H1 (cell line): ENCODE measurements at regions not wholly inside any gene's neighbourhood (a gene's known extent, or its start where the extent isn't known, plus 50 kb on each side); places are given as distances from the start of the nearest gene placed in this dataset.

Experiments
- CTCF ChIA-PET: fragments of 300-600 bp; sonication (Branson Sonifier 250); formaldehyde crosslinking; loops from one replicate; lab custom pipeline; 2021; ENCODE audit not compliant: partially characterized antibody; lab: Charles Lee
- POLR2A ChIA-PET: fragments of 300-600 bp; sonication (Branson Sonifier 250); formaldehyde crosslinking; loops from one replicate; lab custom pipeline; 2021; ENCODE audit warnings: inconsistent platforms; ENCODE audit not compliant: partially characterized antibody; lab: Charles Lee
- DNase-seq, 2 experiments: peaks; one replicate each; pipeline versions ENCODE4 v3.0.0 to v3.0.0-alpha.2; 2010 to 2022; ENCODE audit warnings: low spot score in 2 of 2, low read depth in 1 of 2, mixed read lengths in 1 of 2
- FAIRE-seq: peaks from 2 replicates; lab custom pipeline; 2011; peaks lifted over from hg19 to GRCh38; lab: Jason Lieb, UNC
- H2AFZ ChIP-seq: 2 replicates; pipeline ENCODE4 v1.8.1; 2012; ENCODE audit warnings: low read length, inconsistent platforms
- H2AK5ac ChIP-seq: 2 replicates; pipeline ENCODE4 v1.6.1; 2013; ENCODE audit warnings: low read depth, low read length
- H2BK120ac ChIP-seq: replicated peaks from 2 replicates; pipeline ENCODE3; 2013; ENCODE audit warnings: low read depth, low read length, inconsistent platforms
- H2BK12ac ChIP-seq: 2 replicates; pipeline ENCODE4 v1.6.1; 2013; ENCODE audit warnings: low read depth, low read length
- H2BK15ac ChIP-seq: 2 replicates; pipeline ENCODE4 v1.6.1; 2013; ENCODE audit warnings: low read length
- H2BK20ac ChIP-seq: 2 replicates; pipeline ENCODE4 v1.6.1; 2013; ENCODE audit warnings: low read length
- H2BK5ac ChIP-seq: 2 replicates; pipeline ENCODE4 v1.6.1; 2013; ENCODE audit warnings: low read depth, low read length
- H3K14ac ChIP-seq: 2 replicates; pipeline ENCODE4 v1.6.1; 2013; ENCODE audit warnings: inconsistent platforms; ENCODE audit not compliant: insufficient read length
- H3K18ac ChIP-seq: 2 replicates; pipeline ENCODE4 v1.6.1; 2013; ENCODE audit warnings: low read length; ENCODE audit errors: extremely low read depth
- H3K23ac ChIP-seq: 2 replicates; pipeline ENCODE4 v1.6.1; 2013; ENCODE audit warnings: inconsistent platforms; ENCODE audit not compliant: insufficient read length
- H3K23me2 ChIP-seq: 2 replicates; pipeline ENCODE4 v1.6.1; 2013; ENCODE audit warnings: low read depth, low read length
- H3K27ac ChIP-seq: 2 replicates; pipeline ENCODE4 v1.6.1; 2011; ENCODE audit warnings: low read depth, low read length, inconsistent platforms
- H3K27me3 ChIP-seq, 4 experiments: replicated peaks in 1 of 4; 1 replicate in 1 of 4; 2 replicates in 3 of 4; pipeline versions ENCODE4 v1.6.1 to v1.8.1; 2011 to 2013; ENCODE audit warnings: low read length in 3 of 4, mild to moderate bottlenecking in 3 of 4, inconsistent platforms in 2 of 4, mixed read lengths in 2 of 4, moderate library complexity in 1 of 4; ENCODE audit not compliant: control insufficient read depth in 3 of 4, insufficient read depth in 3 of 4; ENCODE audit errors: extremely low read depth in 1 of 4
- H3K36me3 ChIP-seq, 4 experiments: 2 replicates each; pipeline versions ENCODE4 v1.6.1 to v1.8.1; 2011 to 2013; ENCODE audit warnings: mild to moderate bottlenecking in 4 of 4, low read length in 3 of 4, moderate library complexity in 2 of 4, control low read depth in 1 of 4, inconsistent platforms in 1 of 4; ENCODE audit not compliant: insufficient read depth in 4 of 4, control insufficient read depth in 2 of 4
- H3K4ac ChIP-seq: replicated peaks from 2 replicates; pipeline ENCODE3; 2013; ENCODE audit warnings: low read length, low read depth, mixed read lengths, inconsistent platforms; ENCODE audit not compliant: insufficient read length
- H3K4me1 ChIP-seq, 4 experiments: replicated peaks in 1 of 4; 1 replicate in 1 of 4; 2 replicates in 3 of 4; pipeline versions ENCODE4 v1.6.1 to v1.8.1; 2011 to 2013; ENCODE audit warnings: low read length in 3 of 4, inconsistent platforms in 2 of 4, mixed read lengths in 1 of 4; ENCODE audit not compliant: insufficient read depth in 4 of 4, control insufficient read depth in 3 of 4
- H3K4me2 ChIP-seq, 2 experiments: 2 replicates each; pipeline versions ENCODE4 v1.6.1 to v1.8.1; 2011 to 2013; ENCODE audit warnings: low read depth in 2 of 2, low read length in 2 of 2, control low read depth in 1 of 2, inconsistent platforms in 1 of 2, mild to moderate bottlenecking in 1 of 2; ENCODE audit not compliant: insufficient read depth in 1 of 2
- H3K4me3 ChIP-seq, 4 experiments: fragments of 200-600, 300-600 bp in 1 of 4; sonication (generic), shearing (Covaris generic), sonication (Bioruptor Twin) in 1 of 4; 2 replicates each; pipeline versions ENCODE4 v1.5.1 to v1.8.1; 2011 to 2016; ENCODE audit warnings: low read length in 4 of 4, low read depth in 3 of 4, control low read depth in 2 of 4, inconsistent platforms in 2 of 4, mild to moderate bottlenecking in 2 of 4, mixed read lengths in 1 of 4, moderate library complexity in 1 of 4; ENCODE audit not compliant: insufficient read depth in 2 of 4; ENCODE audit errors: extremely low read depth in 1 of 4
- H3K56ac ChIP-seq: replicated peaks from 2 replicates; pipeline ENCODE3; 2013; ENCODE audit warnings: low read depth, mild to moderate bottlenecking, mixed read lengths, low read length, inconsistent platforms; ENCODE audit not compliant: insufficient read length
- H3K79me1 ChIP-seq: 2 replicates; pipeline ENCODE4 v1.6.1; 2013; ENCODE audit warnings: low read depth, low read length, control low read depth
- H3K79me2 ChIP-seq, 2 experiments: 2 replicates each; pipeline versions ENCODE4 v1.6.1 to v1.8.1; 2012 to 2013; ENCODE audit warnings: low read length in 2 of 2, mild to moderate bottlenecking in 2 of 2, inconsistent platforms in 1 of 2; ENCODE audit not compliant: insufficient read depth in 2 of 2, control insufficient read depth in 1 of 2
- H3K9ac ChIP-seq, 4 experiments: replicated peaks in 1 of 4; 1 replicate in 1 of 4; 2 replicates in 3 of 4; pipeline versions ENCODE4 v1.6.1 to v1.8.1; 2011 to 2013; ENCODE audit warnings: low read depth in 3 of 4, low read length in 3 of 4, control low read depth in 2 of 4, mild to moderate bottlenecking in 2 of 4, moderate library complexity in 2 of 4, inconsistent platforms in 1 of 4; ENCODE audit errors: extremely low read depth in 1 of 4
- H3K9me3 ChIP-seq, 2 experiments: 2 replicates each; pipeline versions ENCODE4 v1.6.1 to v1.8.1; 2012 to 2013; ENCODE audit warnings: mild to moderate bottlenecking in 2 of 2, moderate library complexity in 2 of 2, control low read depth in 1 of 2, inconsistent platforms in 1 of 2, low read depth in 1 of 2, low read length in 1 of 2, mixed read lengths in 1 of 2; ENCODE audit not compliant: insufficient read depth in 2 of 2
- H4K20me1 ChIP-seq, 2 experiments: replicated peaks in 1 of 2; 2 replicates each; pipeline versions ENCODE3 to v1.8.1; 2011 to 2013; ENCODE audit warnings: inconsistent platforms in 2 of 2, low read length in 2 of 2, mild to moderate bottlenecking in 1 of 2; ENCODE audit not compliant: insufficient read depth in 2 of 2, control insufficient read depth in 1 of 2
- H4K5ac ChIP-seq: 2 replicates; pipeline ENCODE4 v1.6.1; 2013; ENCODE audit warnings: low read length, low read depth, mixed read lengths, inconsistent platforms; ENCODE audit not compliant: insufficient read length
- H4K8ac ChIP-seq: 2 replicates; pipeline ENCODE4 v1.8.0; 2013; ENCODE audit warnings: mild to moderate bottlenecking, moderate library complexity, low read length, inconsistent platforms; ENCODE audit not compliant: insufficient read depth; ENCODE audit errors: extremely low read depth
- H4K91ac ChIP-seq: replicated peaks from 2 replicates; pipeline ENCODE3; 2013; ENCODE audit warnings: low read length, mixed read lengths, inconsistent platforms; ENCODE audit not compliant: insufficient read length
- CTCF ChIP-seq, 3 experiments: IDR thresholded peaks; 1 replicate in 2 of 3; 2 replicates in 1 of 3; pipeline versions ENCODE4 v1.5.1 to v1.6.1; 2011; ENCODE audit warnings: low read length in 3 of 3, mild to moderate bottlenecking in 3 of 3, inconsistent platforms in 2 of 3, low read depth in 1 of 3, moderate library complexity in 1 of 3; ENCODE audit not compliant: insufficient read depth in 1 of 3; ENCODE audit errors: control extremely low read depth in 1 of 3
- MAFK ChIP-seq: IDR thresholded peaks from 2 replicates; pipeline ENCODE4 v1.6.1; 2012; ENCODE audit warnings: low read depth, mild to moderate bottlenecking, improper control_type of control experiment, low read length
- RAD21 ChIP-seq, 2 experiments: IDR thresholded peaks in 1 of 2; conservative IDR thresholded peaks in 1 of 2; 2 replicates each; pipeline ENCODE4 v1.6.1; 2011; ENCODE audit warnings: low read depth in 2 of 2, low read length in 2 of 2, improper control_type of control experiment in 1 of 2, inconsistent platforms in 1 of 2, mild to moderate bottlenecking in 1 of 2, moderate library complexity in 1 of 2
- WGBS, 2 experiments: shearing (Covaris generic) in 1 of 2; methylation state at CpG; one replicate each; pipeline versions ENCODE4 v1.1.6 to v1.1.7; 2013 to 2015; ENCODE audit warnings: low lambda C conversion rate in 2 of 2, mixed read lengths in 2 of 2, inconsistent platforms in 1 of 2, low coverage in 1 of 2, missing lambda C conversion rate in 1 of 2; ENCODE audit not compliant: insufficient replicate concordance in 2 of 2, insufficient coverage in 1 of 2, insufficient read length in 1 of 2; ENCODE audit errors: extremely low coverage in 1 of 2, missing lambda C conversion rate in 1 of 2; 5-methylcytosine and 5-hydroxymethylcytosine counted together

- FAIRE-seq: no peak
- H3K79me1 ChIP-seq: no peaks in the 10 kb centered on the region
These were observed 391.8 kb upstream of the USP9Y start for GRCh38 chrY:12309212-12309611.

More at GRCh38 chrY:12309212-12309611, 391.8 kb upstream of the USP9Y start:
- ChIA-PET POLR2A (no interaction called here), CTCF (no interaction called here)
- Histone ChIP-seq H3K14ac (no peak overlapping the region), H4K8ac (no peak overlapping the region), H2BK15ac (no peak overlapping the region), H2BK120ac (no peak overlapping the region), H3K4me1 (no peaks in the 10 kb centered on the region), H4K5ac (no peak overlapping the region), H3K27ac (no peak overlapping the region), H3K9me3 (peaks cover 6 to 20% of the 10 kb centered on the region in 2 experiments; a peak in 2 of 4 replicates), H3K23ac (no peak overlapping the region), H3K79me2 (no peaks in the 10 kb centered on the region), H2BK12ac (no peak overlapping the region), H3K27me3 (no peaks in the 10 kb centered on the region), H2BK5ac (no peak overlapping the region), H3K4ac (no peak overlapping the region), H3K36me3 (no peaks in the 10 kb centered on the region), H2AFZ (no peak overlapping the region), H3K4me2 (no peak overlapping the region), H4K91ac (no peak overlapping the region), H3K56ac (no peak overlapping the region), H3K18ac (no peak overlapping the region), H3K23me2 (no peaks in the 10 kb centered on the region), H4K20me1 (no peaks in the 10 kb centered on the region), H2BK20ac (no peak overlapping the region), H3K4me3 (no peak overlapping the region), H3K9ac (no peak overlapping the region), H2AK5ac (no peak overlapping the region)
- peak in 1 of 2 experiments; percentile 46 for DNase-seq
- no peak for TF ChIP-seq MAFK
- TF ChIP-seq RAD21 (IDR thresholded peaks at IDR 0.05 in 1 of 2, conservative IDR thresholded peaks at IDR 0.05 in 1 of 2; ENCODE audit: low read depth in 2 of 2, low read length in 2 of 2): peak; percentile 45 to 49
- peak in 2 of 3 experiments; percentile 19 to 51; a peak in 2 of 4 replicates for TF ChIP-seq CTCF (IDR thresholded peaks at IDR 0.05; ENCODE audit: control extremely low read depth in 1 of 3, insufficient read depth in 1 of 3, low read depth in 1 of 3, low read length in 3 of 3)
- WGBS, 2 experiments: 47% methylated on average over 9 of the region's 10 CpGs; no CpG with 5 or more reads in 1 of the 2 experiments
